ENCODE measurements at regions not wholly inside any gene's neighbourhood (a gene's known extent, or its start where the extent isn't known, plus 50 kb on each side); places are given as distances from the start of the nearest gene placed in this dataset.

GRCh38 chr10:110375121-110375520 lies 70.4 kb upstream of the SMNDC1 start:
- DNase-seq: no peak
- Histone ChIP-seq H3K4me3 (ENCODE audit: control insufficient read depth in 1 of 7, extremely low read depth in 1 of 7, insufficient read depth in 4 of 7, low read depth in 2 of 7, low read length in 6 of 7) (no peak overlapping the region), H3K27ac (ENCODE audit: insufficient read depth in 1 of 2, low read depth in 1 of 2, low read length in 2 of 2, poor library complexity in 1 of 2, severe bottlenecking in 2 of 2) (no peak overlapping the region), H3K9me3 (ENCODE audit: control extremely low read depth in 1 of 5, control insufficient read depth in 4 of 5, insufficient read depth in 2 of 5, low read depth in 1 of 5, low read length in 4 of 5) (no peaks in the 10 kb centered on the region), H3K36me3 (ENCODE audit: control insufficient read depth in 4 of 4, insufficient read depth in 4 of 4, low read length in 3 of 4) (no peaks in the 10 kb centered on the region), H3K4me1 (ENCODE audit: control extremely low read depth in 1 of 4, control insufficient read depth in 4 of 4, insufficient read depth in 4 of 4, low read length in 3 of 4) (peaks cover 1 to 29% (median 27%) of the 10 kb centered on the region in 4 experiments), H3K27me3 (replicated peaks in 2 of 5; ENCODE audit: control insufficient read depth in 4 of 5, insufficient read depth in 5 of 5, low read length in 4 of 5) (no peaks in the 10 kb centered on the region)
- ChIA-PET CTCF (interaction anchor here (1.6 kb wide), 1 partner anchor 33 kb away, joined by 3 read pairs; no protein-coding TSS in a partner anchor), POLR2A (interaction anchor here (0.7 kb wide), 1 partner anchor 116 kb away, joined by 3 read pairs; no protein-coding TSS in a partner anchor)
- 100% methylated on average over 1 of the region's 2 CpGs for WGBS (ENCODE audit: insufficient coverage)

- WGBS (ENCODE audit: insufficient coverage): 41% methylated on average over 20 of the region's 21 CpGs
- peak in 2 of 3 donors; percentile 41 to 47 for DNase-seq
- CTCF ChIA-PET: interaction anchor here (1.2 to 1.7 kb wide), 3 partner anchors 9 to 32 kb away, joined by 3 to 12 read pairs (median 5); no protein-coding TSS in a partner anchor
Measured at GRCh38 chr10:110376021-110376766, 71.5 kb upstream of the SMNDC1 start.

GRCh38 chr10:110376767-110377160 lies 72.0 kb upstream of the SMNDC1 start:
- POLR2A ChIA-PET: no interaction called here
- H3K27ac ChIP-seq (ENCODE audit: insufficient read depth in 1 of 2, low read depth in 1 of 2, low read length in 2 of 2, poor library complexity in 1 of 2, severe bottlenecking in 2 of 2): no peak overlapping the region
- CTCF ChIA-PET: interaction anchor here (1.2 to 1.7 kb wide), 2 partner anchors 10 to 22 kb away, joined by 5 to 12 read pairs; no protein-coding TSS in a partner anchor
- H3K4me3 ChIP-seq (ENCODE audit: control insufficient read depth in 1 of 7, extremely low read depth in 1 of 7, insufficient read depth in 4 of 7, low read depth in 2 of 7, low read length in 6 of 7): no peak overlapping the region
- H3K36me3 ChIP-seq (ENCODE audit: control insufficient read depth in 4 of 4, insufficient read depth in 4 of 4, low read length in 3 of 4): no peaks in the 10 kb centered on the region
- H3K27me3 ChIP-seq (replicated peaks in 2 of 5; ENCODE audit: control insufficient read depth in 4 of 5, insufficient read depth in 5 of 5, low read length in 4 of 5): no peaks in the 10 kb centered on the region
- WGBS (ENCODE audit: insufficient coverage): 66% methylated on average over 5 of the region's 5 CpGs
- no peaks in the 10 kb centered on the region for H3K9me3 ChIP-seq (ENCODE audit: control extremely low read depth in 1 of 5, control insufficient read depth in 4 of 5, insufficient read depth in 2 of 5, low read depth in 1 of 5, low read length in 4 of 5)
- DNase-seq: no peak
- peaks cover 1 to 34% (median 31%) of the 10 kb centered on the region in 4 experiments for H3K4me1 ChIP-seq (ENCODE audit: control extremely low read depth in 1 of 4, control insufficient read depth in 4 of 4, insufficient read depth in 4 of 4, low read length in 3 of 4)

More at GRCh38 chr10:110376021-110376766, 71.5 kb upstream of the SMNDC1 start:
- no peaks in the 10 kb centered on the region for H3K36me3 ChIP-seq (ENCODE audit: control insufficient read depth in 4 of 4, insufficient read depth in 4 of 4, low read length in 3 of 4)
- H3K27ac ChIP-seq (ENCODE audit: insufficient read depth in 1 of 2, low read depth in 1 of 2, low read length in 2 of 2, poor library complexity in 1 of 2, severe bottlenecking in 2 of 2): no peak overlapping the region
- no peaks in the 10 kb centered on the region for H3K27me3 ChIP-seq (replicated peaks in 2 of 5; ENCODE audit: control insufficient read depth in 4 of 5, insufficient read depth in 5 of 5, low read length in 4 of 5)
- POLR2A ChIA-PET: interaction anchor here (0.6 kb wide), 2 partner anchors 23 to 235 kb away, joined by 3 to 4 read pairs; no protein-coding TSS in a partner anchor
- H3K9me3 ChIP-seq (ENCODE audit: control extremely low read depth in 1 of 5, control insufficient read depth in 4 of 5, insufficient read depth in 2 of 5, low read depth in 1 of 5, low read length in 4 of 5): no peaks in the 10 kb centered on the region
- peaks cover 1 to 34% (median 31%) of the 10 kb centered on the region in 4 experiments for H3K4me1 ChIP-seq (ENCODE audit: control extremely low read depth in 1 of 4, control insufficient read depth in 4 of 4, insufficient read depth in 4 of 4, low read length in 3 of 4)
- no peak overlapping the region for H3K4me3 ChIP-seq (ENCODE audit: control insufficient read depth in 1 of 7, extremely low read depth in 1 of 7, insufficient read depth in 4 of 7, low read depth in 2 of 7, low read length in 6 of 7)

GRCh38 chr10:110378006-110378405 lies 73.3 kb upstream of the SMNDC1 start:
- ChIA-PET POLR2A (no interaction called here), CTCF (interaction anchor here (1.7 kb wide), 1 partner anchor 11 kb away, joined by 12 read pairs; no protein-coding TSS in a partner anchor)
- 13% methylated on average over 4 of the region's 4 CpGs for WGBS (ENCODE audit: insufficient coverage)

GRCh38 chr10:110378533-110379108 lies 73.9 kb upstream of the SMNDC1 start:
- 100% methylated on average over 2 of the region's 6 CpGs for WGBS (ENCODE audit: insufficient coverage)

More at GRCh38 chr10:110378006-110378405, 73.3 kb upstream of the SMNDC1 start:
- Histone ChIP-seq H3K4me3 (ENCODE audit: control insufficient read depth in 1 of 7, extremely low read depth in 1 of 7, insufficient read depth in 4 of 7, low read depth in 2 of 7, low read length in 6 of 7) (no peak overlapping the region), H3K27me3 (replicated peaks in 2 of 5; ENCODE audit: control insufficient read depth in 4 of 5, insufficient read depth in 5 of 5, low read length in 4 of 5) (no peaks in the 10 kb centered on the region), H3K36me3 (ENCODE audit: control insufficient read depth in 4 of 4, insufficient read depth in 4 of 4, low read length in 3 of 4) (no peaks in the 10 kb centered on the region), H3K27ac (ENCODE audit: insufficient read depth in 1 of 2, low read depth in 1 of 2, low read length in 2 of 2, poor library complexity in 1 of 2, severe bottlenecking in 2 of 2) (no peak overlapping the region), H3K9me3 (ENCODE audit: control extremely low read depth in 1 of 5, control insufficient read depth in 4 of 5, insufficient read depth in 2 of 5, low read depth in 1 of 5, low read length in 4 of 5) (no peaks in the 10 kb centered on the region), H3K4me1 (ENCODE audit: control extremely low read depth in 1 of 4, control insufficient read depth in 4 of 4, insufficient read depth in 4 of 4, low read length in 3 of 4) (peaks cover 1 to 34% (median 31%) of the 10 kb centered on the region in 4 experiments)
- peak; percentile 29 to 77 (median 63) for DNase-seq

GRCh38 chr10:110379831-110380230 lies 75.1 kb upstream of the SMNDC1 start:
- Histone ChIP-seq H3K27ac (ENCODE audit: insufficient read depth in 1 of 2, low read depth in 1 of 2, low read length in 2 of 2, poor library complexity in 1 of 2, severe bottlenecking in 2 of 2) (no peak overlapping the region), H3K9me3 (ENCODE audit: control extremely low read depth in 1 of 5, control insufficient read depth in 4 of 5, insufficient read depth in 2 of 5, low read depth in 1 of 5, low read length in 4 of 5) (no peaks in the 10 kb centered on the region), H3K4me3 (ENCODE audit: control insufficient read depth in 1 of 7, extremely low read depth in 1 of 7, insufficient read depth in 4 of 7, low read depth in 2 of 7, low read length in 6 of 7) (no peak overlapping the region), H3K4me1 (ENCODE audit: control extremely low read depth in 1 of 4, control insufficient read depth in 4 of 4, insufficient read depth in 4 of 4, low read length in 3 of 4) (peaks cover 1 to 34% (median 31%) of the 10 kb centered on the region in 4 experiments), H3K27me3 (replicated peaks in 2 of 5; ENCODE audit: control insufficient read depth in 4 of 5, insufficient read depth in 5 of 5, low read length in 4 of 5) (no peaks in the 10 kb centered on the region), H3K36me3 (ENCODE audit: control insufficient read depth in 4 of 4, insufficient read depth in 4 of 4, low read length in 3 of 4) (no peaks in the 10 kb centered on the region)
- ChIA-PET POLR2A (no interaction called here), CTCF (interaction anchor here (0.8 kb wide), 1 partner anchor 12 kb away, joined by 3 read pairs; no protein-coding TSS in a partner anchor)
- no CpG with 5 or more reads among the region's 2 CpGs for WGBS (ENCODE audit: insufficient coverage)
- DNase-seq: no peak

More at GRCh38 chr10:110378533-110379108, 73.9 kb upstream of the SMNDC1 start:
- ChIA-PET CTCF (no interaction called here), POLR2A (no interaction called here)
- H3K9me3 ChIP-seq (ENCODE audit: control extremely low read depth in 1 of 5, control insufficient read depth in 4 of 5, insufficient read depth in 2 of 5, low read depth in 1 of 5, low read length in 4 of 5): no peaks in the 10 kb centered on the region
- no peak for DNase-seq
- H3K4me3 ChIP-seq (ENCODE audit: control insufficient read depth in 1 of 7, extremely low read depth in 1 of 7, insufficient read depth in 4 of 7, low read depth in 2 of 7, low read length in 6 of 7): no peak overlapping the region
- H3K27me3 ChIP-seq (replicated peaks in 2 of 5; ENCODE audit: control insufficient read depth in 4 of 5, insufficient read depth in 5 of 5, low read length in 4 of 5): no peaks in the 10 kb centered on the region
- H3K36me3 ChIP-seq (ENCODE audit: control insufficient read depth in 4 of 4, insufficient read depth in 4 of 4, low read length in 3 of 4): no peaks in the 10 kb centered on the region
- H3K4me1 ChIP-seq (ENCODE audit: control extremely low read depth in 1 of 4, control insufficient read depth in 4 of 4, insufficient read depth in 4 of 4, low read length in 3 of 4): peaks cover 1 to 34% (median 31%) of the 10 kb centered on the region in 4 experiments
- no peak overlapping the region for H3K27ac ChIP-seq (ENCODE audit: insufficient read depth in 1 of 2, low read depth in 1 of 2, low read length in 2 of 2, poor library complexity in 1 of 2, severe bottlenecking in 2 of 2)

GRCh38 chr10:110380293-110380692 lies 75.6 kb upstream of the SMNDC1 start:
- no peaks in the 10 kb centered on the region for H3K27me3 ChIP-seq (replicated peaks in 2 of 5; ENCODE audit: control insufficient read depth in 4 of 5, insufficient read depth in 5 of 5, low read length in 4 of 5)
- ChIA-PET POLR2A (no interaction called here), CTCF (no interaction called here)
- H3K4me3 ChIP-seq (ENCODE audit: control insufficient read depth in 1 of 7, extremely low read depth in 1 of 7, insufficient read depth in 4 of 7, low read depth in 2 of 7, low read length in 6 of 7): no peak overlapping the region
- no peaks in the 10 kb centered on the region for H3K36me3 ChIP-seq (ENCODE audit: control insufficient read depth in 4 of 4, insufficient read depth in 4 of 4, low read length in 3 of 4)
- DNase-seq: no peak
- H3K27ac ChIP-seq (ENCODE audit: insufficient read depth in 1 of 2, low read depth in 1 of 2, low read length in 2 of 2, poor library complexity in 1 of 2, severe bottlenecking in 2 of 2): no peak overlapping the region
- H3K4me1 ChIP-seq (ENCODE audit: control extremely low read depth in 1 of 4, control insufficient read depth in 4 of 4, insufficient read depth in 4 of 4, low read length in 3 of 4): peaks cover 1 to 34% (median 31%) of the 10 kb centered on the region in 4 experiments
- no peaks in the 10 kb centered on the region for H3K9me3 ChIP-seq (ENCODE audit: control extremely low read depth in 1 of 5, control insufficient read depth in 4 of 5, insufficient read depth in 2 of 5, low read depth in 1 of 5, low read length in 4 of 5)

Measured in common myeloid progenitor, CD34-positive (primary cell).